H1 (cell line): ENCODE measurements at regions not wholly inside any gene's neighbourhood (a gene's known extent, or its start where the extent isn't known, plus 50 kb on each side); places are given as distances from the start of the nearest gene placed in this dataset.

Experiments
- CTCF ChIA-PET: fragments of 300-600 bp; sonication (Branson Sonifier 250); formaldehyde crosslinking; loops from one replicate; lab custom pipeline; 2021; ENCODE audit not compliant: partially characterized antibody; lab: Charles Lee
- POLR2A ChIA-PET: fragments of 300-600 bp; sonication (Branson Sonifier 250); formaldehyde crosslinking; loops from one replicate; lab custom pipeline; 2021; ENCODE audit warnings: inconsistent platforms; ENCODE audit not compliant: partially characterized antibody; lab: Charles Lee
- DNase-seq, 2 experiments: peaks; one replicate each; pipeline versions ENCODE4 v3.0.0 to v3.0.0-alpha.2; 2010 to 2022; ENCODE audit warnings: low spot score in 2 of 2, low read depth in 1 of 2, mixed read lengths in 1 of 2
- FAIRE-seq: peaks from 2 replicates; lab custom pipeline; 2011; peaks lifted over from hg19 to GRCh38; lab: Jason Lieb, UNC
- H2AFZ ChIP-seq: 2 replicates; pipeline ENCODE4 v1.8.1; 2012; ENCODE audit warnings: low read length, inconsistent platforms
- H2AK5ac ChIP-seq: 2 replicates; pipeline ENCODE4 v1.6.1; 2013; ENCODE audit warnings: low read depth, low read length
- H2BK120ac ChIP-seq: replicated peaks from 2 replicates; pipeline ENCODE3; 2013; ENCODE audit warnings: low read depth, low read length, inconsistent platforms
- H2BK12ac ChIP-seq: 2 replicates; pipeline ENCODE4 v1.6.1; 2013; ENCODE audit warnings: low read depth, low read length
- H2BK15ac ChIP-seq: 2 replicates; pipeline ENCODE4 v1.6.1; 2013; ENCODE audit warnings: low read length
- H2BK20ac ChIP-seq: 2 replicates; pipeline ENCODE4 v1.6.1; 2013; ENCODE audit warnings: low read length
- H2BK5ac ChIP-seq: 2 replicates; pipeline ENCODE4 v1.6.1; 2013; ENCODE audit warnings: low read depth, low read length
- H3K14ac ChIP-seq: 2 replicates; pipeline ENCODE4 v1.6.1; 2013; ENCODE audit warnings: inconsistent platforms; ENCODE audit not compliant: insufficient read length
- H3K18ac ChIP-seq: 2 replicates; pipeline ENCODE4 v1.6.1; 2013; ENCODE audit warnings: low read length; ENCODE audit errors: extremely low read depth
- H3K23ac ChIP-seq: 2 replicates; pipeline ENCODE4 v1.6.1; 2013; ENCODE audit warnings: inconsistent platforms; ENCODE audit not compliant: insufficient read length
- H3K23me2 ChIP-seq: 2 replicates; pipeline ENCODE4 v1.6.1; 2013; ENCODE audit warnings: low read depth, low read length
- H3K27ac ChIP-seq: 2 replicates; pipeline ENCODE4 v1.6.1; 2011; ENCODE audit warnings: low read depth, low read length, inconsistent platforms
- H3K27me3 ChIP-seq, 4 experiments: replicated peaks in 1 of 4; 1 replicate in 1 of 4; 2 replicates in 3 of 4; pipeline versions ENCODE4 v1.6.1 to v1.8.1; 2011 to 2013; ENCODE audit warnings: low read length in 3 of 4, mild to moderate bottlenecking in 3 of 4, inconsistent platforms in 2 of 4, mixed read lengths in 2 of 4, moderate library complexity in 1 of 4; ENCODE audit not compliant: control insufficient read depth in 3 of 4, insufficient read depth in 3 of 4; ENCODE audit errors: extremely low read depth in 1 of 4
- H3K36me3 ChIP-seq, 4 experiments: 2 replicates each; pipeline versions ENCODE4 v1.6.1 to v1.8.1; 2011 to 2013; ENCODE audit warnings: mild to moderate bottlenecking in 4 of 4, low read length in 3 of 4, moderate library complexity in 2 of 4, control low read depth in 1 of 4, inconsistent platforms in 1 of 4; ENCODE audit not compliant: insufficient read depth in 4 of 4, control insufficient read depth in 2 of 4
- H3K4ac ChIP-seq: replicated peaks from 2 replicates; pipeline ENCODE3; 2013; ENCODE audit warnings: low read length, low read depth, mixed read lengths, inconsistent platforms; ENCODE audit not compliant: insufficient read length
- H3K4me1 ChIP-seq, 4 experiments: replicated peaks in 1 of 4; 1 replicate in 1 of 4; 2 replicates in 3 of 4; pipeline versions ENCODE4 v1.6.1 to v1.8.1; 2011 to 2013; ENCODE audit warnings: low read length in 3 of 4, inconsistent platforms in 2 of 4, mixed read lengths in 1 of 4; ENCODE audit not compliant: insufficient read depth in 4 of 4, control insufficient read depth in 3 of 4
- H3K4me2 ChIP-seq, 2 experiments: 2 replicates each; pipeline versions ENCODE4 v1.6.1 to v1.8.1; 2011 to 2013; ENCODE audit warnings: low read depth in 2 of 2, low read length in 2 of 2, control low read depth in 1 of 2, inconsistent platforms in 1 of 2, mild to moderate bottlenecking in 1 of 2; ENCODE audit not compliant: insufficient read depth in 1 of 2
- H3K4me3 ChIP-seq, 4 experiments: fragments of 200-600, 300-600 bp in 1 of 4; sonication (generic), shearing (Covaris generic), sonication (Bioruptor Twin) in 1 of 4; 2 replicates each; pipeline versions ENCODE4 v1.5.1 to v1.8.1; 2011 to 2016; ENCODE audit warnings: low read length in 4 of 4, low read depth in 3 of 4, control low read depth in 2 of 4, inconsistent platforms in 2 of 4, mild to moderate bottlenecking in 2 of 4, mixed read lengths in 1 of 4, moderate library complexity in 1 of 4; ENCODE audit not compliant: insufficient read depth in 2 of 4; ENCODE audit errors: extremely low read depth in 1 of 4
- H3K56ac ChIP-seq: replicated peaks from 2 replicates; pipeline ENCODE3; 2013; ENCODE audit warnings: low read depth, mild to moderate bottlenecking, mixed read lengths, low read length, inconsistent platforms; ENCODE audit not compliant: insufficient read length
- H3K79me1 ChIP-seq: 2 replicates; pipeline ENCODE4 v1.6.1; 2013; ENCODE audit warnings: low read depth, low read length, control low read depth
- H3K79me2 ChIP-seq, 2 experiments: 2 replicates each; pipeline versions ENCODE4 v1.6.1 to v1.8.1; 2012 to 2013; ENCODE audit warnings: low read length in 2 of 2, mild to moderate bottlenecking in 2 of 2, inconsistent platforms in 1 of 2; ENCODE audit not compliant: insufficient read depth in 2 of 2, control insufficient read depth in 1 of 2
- H3K9ac ChIP-seq, 4 experiments: replicated peaks in 1 of 4; 1 replicate in 1 of 4; 2 replicates in 3 of 4; pipeline versions ENCODE4 v1.6.1 to v1.8.1; 2011 to 2013; ENCODE audit warnings: low read depth in 3 of 4, low read length in 3 of 4, control low read depth in 2 of 4, mild to moderate bottlenecking in 2 of 4, moderate library complexity in 2 of 4, inconsistent platforms in 1 of 4; ENCODE audit errors: extremely low read depth in 1 of 4
- H3K9me3 ChIP-seq, 2 experiments: 2 replicates each; pipeline versions ENCODE4 v1.6.1 to v1.8.1; 2012 to 2013; ENCODE audit warnings: mild to moderate bottlenecking in 2 of 2, moderate library complexity in 2 of 2, control low read depth in 1 of 2, inconsistent platforms in 1 of 2, low read depth in 1 of 2, low read length in 1 of 2, mixed read lengths in 1 of 2; ENCODE audit not compliant: insufficient read depth in 2 of 2
- H4K20me1 ChIP-seq, 2 experiments: replicated peaks in 1 of 2; 2 replicates each; pipeline versions ENCODE3 to v1.8.1; 2011 to 2013; ENCODE audit warnings: inconsistent platforms in 2 of 2, low read length in 2 of 2, mild to moderate bottlenecking in 1 of 2; ENCODE audit not compliant: insufficient read depth in 2 of 2, control insufficient read depth in 1 of 2
- H4K5ac ChIP-seq: 2 replicates; pipeline ENCODE4 v1.6.1; 2013; ENCODE audit warnings: low read length, low read depth, mixed read lengths, inconsistent platforms; ENCODE audit not compliant: insufficient read length
- H4K8ac ChIP-seq: 2 replicates; pipeline ENCODE4 v1.8.0; 2013; ENCODE audit warnings: mild to moderate bottlenecking, moderate library complexity, low read length, inconsistent platforms; ENCODE audit not compliant: insufficient read depth; ENCODE audit errors: extremely low read depth
- H4K91ac ChIP-seq: replicated peaks from 2 replicates; pipeline ENCODE3; 2013; ENCODE audit warnings: low read length, mixed read lengths, inconsistent platforms; ENCODE audit not compliant: insufficient read length
- HDAC2 ChIP-seq, 2 experiments: fragments of 300-600 bp in 1 of 2; sonication (generic) in 1 of 2; IDR thresholded peaks; 2 replicates each; pipeline ENCODE4 v1.6.1; 2011 to 2012; ENCODE audit warnings: low read depth in 2 of 2, low read length in 2 of 2, mild to moderate bottlenecking in 2 of 2, moderate library complexity in 2 of 2, borderline replicate concordance in 1 of 2, inconsistent platforms in 1 of 2
- KDM5A ChIP-seq: fragments of 200-600 bp; IDR thresholded peaks from 2 replicates; pipeline ENCODE4 v1.7.1; 2012; ENCODE audit warnings: mild to moderate bottlenecking, low read length, inconsistent platforms, mixed read lengths
- WGBS, 2 experiments: shearing (Covaris generic) in 1 of 2; methylation state at CpG; one replicate each; pipeline versions ENCODE4 v1.1.6 to v1.1.7; 2013 to 2015; ENCODE audit warnings: low lambda C conversion rate in 2 of 2, mixed read lengths in 2 of 2, inconsistent platforms in 1 of 2, low coverage in 1 of 2, missing lambda C conversion rate in 1 of 2; ENCODE audit not compliant: insufficient replicate concordance in 2 of 2, insufficient coverage in 1 of 2, insufficient read length in 1 of 2; ENCODE audit errors: extremely low coverage in 1 of 2, missing lambda C conversion rate in 1 of 2; 5-methylcytosine and 5-hydroxymethylcytosine counted together

DNA sequence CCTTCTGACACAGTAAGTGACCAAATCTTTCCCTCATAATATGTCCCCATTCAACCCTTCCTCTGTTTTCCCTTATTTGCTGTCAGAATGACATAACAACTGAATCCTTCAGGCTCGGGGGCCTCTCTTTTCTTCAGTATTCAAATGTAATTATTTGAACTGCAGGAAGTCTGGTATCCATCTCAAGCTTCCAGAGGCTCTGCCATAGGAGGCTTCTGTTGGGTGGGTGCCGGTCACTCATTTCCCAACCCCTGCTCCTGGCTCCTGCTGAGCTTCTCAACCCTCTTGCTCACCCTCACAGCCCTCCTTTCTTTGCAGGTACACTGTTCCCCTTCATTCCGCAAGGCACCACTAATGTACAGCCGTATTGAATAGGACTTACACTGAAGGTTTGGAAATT is 151.8 kb upstream of the MAP3K1 start:
- peak overlapping the region in 1 of 4 experiments; percentile 15; a peak in 1 of 8 replicates for H3K4me3 ChIP-seq
- H3K18ac ChIP-seq = no peak overlapping the region
- H3K9ac ChIP-seq = no peak overlapping the region
- no peaks in the 10 kb centered on the region for H3K79me2 ChIP-seq
- H3K36me3 ChIP-seq = no peaks in the 10 kb centered on the region
- no peak overlapping the region for H3K27ac ChIP-seq
- no peak overlapping the region for H2AK5ac ChIP-seq
- no peaks in the 10 kb centered on the region for H4K20me1 ChIP-seq
- FAIRE-seq (no peak), DNase-seq (no peak)
- no peak overlapping the region for H3K56ac ChIP-seq
- H3K23ac ChIP-seq = no peak overlapping the region
- H3K14ac ChIP-seq = no peak overlapping the region
- ChIA-PET CTCF (interaction anchor here (0.8 kb wide), 1 partner anchor 58 kb away, joined by 3 read pairs; no protein-coding TSS in a partner anchor), POLR2A (no interaction called here)
- WGBS, 2 experiments = 56% methylated on average over 4 of the region's 4 CpGs; no CpG with 5 or more reads in 1 of the 2 experiments
- no peaks in the 10 kb centered on the region for H3K27me3 ChIP-seq
- H3K4ac ChIP-seq = no peak overlapping the region
- H4K91ac ChIP-seq = no peak overlapping the region
- H2BK15ac ChIP-seq = no peak overlapping the region
- H2BK12ac ChIP-seq = no peak overlapping the region
- no peak overlapping the region for H2BK20ac ChIP-seq
- H3K9me3 ChIP-seq = no peaks in the 10 kb centered on the region
- no peak overlapping the region for H2BK120ac ChIP-seq
- no peak overlapping the region for H2BK5ac ChIP-seq
- H4K8ac ChIP-seq = no peak overlapping the region
- no peaks in the 10 kb centered on the region for H3K23me2 ChIP-seq
- no peak overlapping the region for H4K5ac ChIP-seq
- no peaks in the 10 kb centered on the region; a peak in 4 of 7 replicates for H3K4me1 ChIP-seq
- H3K79me1 ChIP-seq = no peaks in the 10 kb centered on the region
- TF ChIP-seq HDAC2 (IDR thresholded peaks at IDR 0.05; ENCODE audit: borderline replicate concordance in 1 of 2, low read depth in 2 of 2, low read length in 2 of 2) (0 out of 4 replicates have a peak, but pooled peaks of 1 of the 2 experiments have one; percentile 19), KDM5A (no peak)
- no peak overlapping the region for H2AFZ ChIP-seq
- peak overlapping the region; percentile 40 to 41; a peak in 3 of 4 replicates for H3K4me2 ChIP-seq
